ENCODE measurements at regions not wholly inside any gene's neighbourhood (a gene's known extent, or its start where the extent isn't known, plus 50 kb on each side); places are given as distances from the start of the nearest gene placed in this dataset.
"Not testable (repeated sequence)": the region's sequence is repeated elsewhere in the genome, so short reads cannot be mapped to it uniquely, and the experiment has no call there.

DNA sequence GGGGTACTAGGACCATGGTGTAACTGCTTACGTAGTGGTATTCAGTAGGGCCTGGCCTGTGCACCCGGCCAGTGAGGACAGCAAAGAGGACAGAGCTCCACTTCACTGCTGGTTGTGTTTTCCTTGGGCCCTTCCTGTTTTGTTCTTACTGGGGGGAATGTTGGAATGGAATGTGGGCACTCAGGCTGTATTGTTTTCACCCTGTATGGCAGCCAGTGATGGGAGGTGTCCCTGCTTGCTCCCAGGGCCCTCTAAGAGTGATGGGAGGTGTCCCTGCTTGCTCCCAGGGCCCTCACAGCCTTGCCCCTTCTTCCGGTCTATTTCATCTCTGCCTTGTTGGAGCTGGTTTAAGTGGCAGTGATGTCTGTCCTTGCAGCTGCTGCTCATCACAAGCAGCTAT is 158.0 kb downstream of the ATP6V0E2 start:
- in situ Hi-C loops (cut with HindIII; ENCODE audit: low pct_unique_long_range_greater_than_20kb, low sequenced_read_pairs); DNase-seq (ENCODE audit: low read depth, low spot score): not testable (repeated sequence)

DNA sequence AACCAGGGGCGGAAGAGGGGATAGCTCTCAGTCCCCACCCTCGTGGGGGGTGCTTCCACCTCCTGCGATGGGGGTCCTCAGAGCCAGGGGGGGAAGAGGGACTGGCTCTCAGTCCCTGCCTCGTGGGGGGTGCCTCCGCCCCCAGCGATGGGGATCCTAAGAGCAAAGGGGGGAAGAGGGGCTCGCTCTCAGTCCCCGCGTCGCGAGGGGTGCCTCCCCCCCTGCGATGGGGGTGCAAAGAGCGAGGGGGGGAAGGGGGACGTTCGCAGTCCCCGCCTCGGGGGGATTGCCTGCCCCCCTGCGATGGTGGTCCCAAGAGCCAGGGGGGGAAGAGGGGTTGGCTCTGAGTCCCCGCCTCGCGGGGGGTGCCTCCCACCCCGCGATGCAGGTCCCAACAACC is 159.9 kb downstream of the ATP6V0E2 start:
- DNase-seq (ENCODE audit: low read depth, low spot score); in situ Hi-C loops (cut with HindIII; ENCODE audit: low pct_unique_long_range_greater_than_20kb, low sequenced_read_pairs): not testable (repeated sequence)

DNA sequence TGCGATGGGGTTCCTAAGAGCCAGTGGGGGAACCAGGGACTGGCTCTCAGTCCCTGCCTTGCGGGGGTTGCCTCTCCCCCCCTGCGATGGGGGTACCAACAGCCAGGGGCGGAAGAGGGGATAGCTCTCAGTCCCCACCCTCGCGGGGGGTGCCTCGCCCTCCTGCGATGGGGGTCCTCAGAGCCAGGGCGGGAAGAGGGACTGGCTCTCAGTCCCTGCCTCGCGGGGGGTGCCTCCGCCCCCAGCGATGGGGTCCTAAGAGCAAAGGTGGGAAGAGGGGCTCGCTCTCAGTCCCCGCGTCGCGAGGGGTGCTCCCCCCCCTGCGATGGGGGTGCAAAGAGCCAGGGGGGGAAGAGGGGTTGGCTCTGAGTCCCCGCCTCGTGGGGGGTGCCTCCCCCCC is 162.0 kb downstream of the ATP6V0E2 start:
- DNase-seq (ENCODE audit: low read depth, low spot score); in situ Hi-C loops (cut with HindIII; ENCODE audit: low pct_unique_long_range_greater_than_20kb, low sequenced_read_pairs): not testable (repeated sequence)

DNA sequence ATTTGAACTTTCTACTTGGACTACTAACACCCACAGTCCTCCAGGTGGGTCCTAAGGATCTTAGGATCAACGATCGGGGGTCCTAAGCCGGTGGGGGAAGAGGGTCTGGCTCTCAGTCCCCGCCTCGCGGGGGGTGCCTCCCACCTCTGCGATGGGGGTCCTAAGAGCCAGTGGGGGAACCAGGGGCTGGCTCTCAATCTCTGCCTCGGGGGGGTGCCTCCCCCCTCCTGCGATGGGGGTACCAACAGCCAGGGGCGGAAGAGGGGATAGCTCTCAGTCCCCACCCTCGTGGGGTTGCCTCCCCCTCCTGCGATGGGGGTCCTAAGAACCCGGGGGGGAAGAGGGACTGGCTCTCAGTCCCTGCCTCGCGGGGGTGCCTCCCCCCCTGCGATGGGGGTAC is 165.3 kb downstream of the ATP6V0E2 start:
- in situ Hi-C loops (cut with HindIII; ENCODE audit: low pct_unique_long_range_greater_than_20kb, low sequenced_read_pairs); DNase-seq (ENCODE audit: low read depth, low spot score): not testable (repeated sequence)

DNA sequence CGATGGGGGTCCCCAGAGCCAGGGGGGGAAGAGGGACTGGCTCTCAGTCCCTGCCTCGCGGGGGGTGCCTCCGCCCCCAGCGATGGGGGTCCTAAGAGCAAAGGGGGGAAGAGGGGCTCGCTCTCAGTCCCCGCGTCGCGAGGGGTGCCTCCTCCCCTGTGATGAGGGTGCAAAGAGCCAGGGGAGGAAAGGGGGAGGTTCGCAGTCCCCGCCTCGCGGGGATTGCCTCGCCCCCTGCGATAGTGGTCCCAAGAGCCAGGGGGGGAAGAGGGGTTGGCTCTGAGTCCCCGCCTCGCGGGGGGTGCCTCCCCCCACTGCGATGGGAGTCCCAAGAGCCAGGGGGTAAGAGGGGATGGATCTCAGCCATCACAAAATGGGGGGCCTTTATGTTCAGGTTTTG is 168.5 kb downstream of the ATP6V0E2 start:
- DNase-seq (ENCODE audit: low read depth, low spot score); in situ Hi-C loops (cut with HindIII; ENCODE audit: low pct_unique_long_range_greater_than_20kb, low sequenced_read_pairs): not testable (repeated sequence)

DNA sequence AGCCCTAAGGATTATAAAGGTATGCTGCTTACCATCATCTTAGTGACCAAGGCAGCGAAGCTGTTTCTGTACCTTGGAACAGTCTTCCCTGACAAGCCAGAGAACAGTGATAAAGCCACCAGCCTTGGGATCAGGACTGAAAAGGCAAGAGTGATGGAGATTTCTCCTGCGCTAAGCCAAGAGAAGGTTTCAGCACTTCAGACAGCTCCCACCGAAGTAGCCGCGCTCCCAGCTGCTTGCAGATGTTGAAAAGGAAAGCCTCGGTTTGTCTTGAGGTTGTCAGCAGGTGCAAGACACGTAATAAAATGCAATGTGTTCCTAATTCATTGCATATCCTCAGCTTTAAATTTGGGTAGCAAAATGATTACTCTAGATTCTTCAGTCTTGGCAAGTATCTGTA is 171.0 kb downstream of the ATP6V0E2 start:
- in situ Hi-C loops (cut with HindIII; ENCODE audit: low pct_unique_long_range_greater_than_20kb, low sequenced_read_pairs), result not testable (repeated sequence)
- DNase-seq (ENCODE audit: low read depth, low spot score), result peak; percentile 39

DNA sequence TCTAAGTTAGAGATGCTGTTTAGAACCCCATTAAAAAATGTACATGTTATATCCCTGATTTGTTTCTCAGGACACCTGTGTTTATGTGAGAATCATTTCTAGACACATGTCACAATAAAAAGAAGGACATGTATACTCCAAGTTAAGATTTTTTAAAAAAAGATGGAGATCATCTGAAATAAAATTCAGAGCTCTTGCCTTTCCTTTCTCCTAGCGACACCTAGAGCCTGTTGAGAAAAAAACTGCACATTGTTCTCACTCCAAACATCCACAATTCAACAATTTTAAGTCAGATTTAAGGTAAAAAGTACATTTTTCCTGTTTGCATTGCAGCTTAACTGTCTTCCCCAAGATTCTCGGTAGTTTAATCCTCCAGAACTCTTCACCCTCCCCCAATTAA is 171.8 kb downstream of the ATP6V0E2 start:
- in situ Hi-C loops (cut with HindIII; ENCODE audit: low pct_unique_long_range_greater_than_20kb, low sequenced_read_pairs); DNase-seq (ENCODE audit: low read depth, low spot score): not testable (repeated sequence)

DNA sequence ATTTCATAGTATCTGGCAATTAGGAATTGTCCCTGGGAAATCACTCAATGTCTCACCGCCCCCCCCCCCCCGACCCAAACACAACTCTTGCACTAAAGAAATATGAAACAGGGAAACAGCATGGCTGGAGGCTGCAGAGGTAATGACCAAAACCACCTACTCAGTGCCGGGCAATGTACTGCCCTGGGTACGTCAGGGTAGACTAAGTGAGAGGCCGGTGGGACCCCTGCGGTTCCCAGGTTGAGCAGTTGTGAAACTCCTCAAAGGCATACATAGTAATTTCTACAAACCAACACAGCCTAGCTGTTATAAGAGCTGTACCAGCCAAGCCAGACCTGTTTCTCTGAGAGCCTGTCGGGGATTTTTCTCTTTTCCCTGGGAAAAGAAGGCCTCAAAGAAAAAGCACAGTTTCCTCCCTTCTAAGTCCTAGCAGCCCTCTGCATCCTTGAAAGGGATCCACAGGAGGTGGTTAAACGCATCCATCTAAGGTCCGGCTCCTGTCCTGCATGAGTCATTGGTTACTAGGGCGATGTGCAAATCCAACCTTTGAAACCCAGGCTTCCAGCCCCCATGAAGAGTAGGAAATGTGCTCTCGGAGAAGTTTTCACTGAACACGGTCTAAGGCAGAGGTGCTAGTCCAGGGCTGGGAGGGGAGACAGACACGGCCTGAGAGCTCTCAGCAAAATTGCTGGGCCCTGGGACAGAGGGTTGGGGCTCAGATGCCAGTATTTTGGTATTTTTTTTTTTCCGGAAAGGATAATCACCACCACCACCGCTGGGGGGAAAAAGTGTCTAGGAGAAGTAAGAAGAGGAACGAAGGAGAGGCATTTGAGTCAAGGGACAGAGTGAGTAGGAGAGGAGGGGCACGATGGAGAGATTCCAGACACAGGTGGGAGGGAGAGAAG is 172.8 kb downstream of the ATP6V0E2 start:
- in situ Hi-C loops (cut with HindIII; ENCODE audit: low pct_unique_long_range_greater_than_20kb, low sequenced_read_pairs); DNase-seq (ENCODE audit: low read depth, low spot score): not testable (repeated sequence)

DNA sequence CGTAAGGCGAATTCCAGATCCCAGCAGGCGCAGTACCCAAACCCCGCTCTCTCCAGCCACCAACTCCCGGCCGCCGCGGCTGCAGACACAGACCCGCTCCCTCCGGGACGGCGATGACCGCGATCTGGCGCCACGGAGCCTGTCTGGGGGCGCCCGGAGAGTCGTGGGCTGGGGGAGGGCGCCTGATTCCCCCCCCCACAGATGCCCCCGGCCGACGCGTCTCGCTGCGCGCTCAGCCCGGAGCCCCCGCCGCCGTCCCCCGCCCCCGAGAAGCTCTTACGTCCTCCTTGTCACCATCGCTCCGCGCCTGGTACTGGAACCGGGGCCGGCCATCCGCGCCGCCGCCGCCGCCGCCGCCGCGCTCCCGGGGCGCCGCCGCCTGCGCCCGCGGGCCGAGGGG is 173.6 kb downstream of the ATP6V0E2 start:
- DNase-seq (ENCODE audit: low read depth, low spot score); in situ Hi-C loops (cut with HindIII; ENCODE audit: low pct_unique_long_range_greater_than_20kb, low sequenced_read_pairs): not testable (repeated sequence)

DNA sequence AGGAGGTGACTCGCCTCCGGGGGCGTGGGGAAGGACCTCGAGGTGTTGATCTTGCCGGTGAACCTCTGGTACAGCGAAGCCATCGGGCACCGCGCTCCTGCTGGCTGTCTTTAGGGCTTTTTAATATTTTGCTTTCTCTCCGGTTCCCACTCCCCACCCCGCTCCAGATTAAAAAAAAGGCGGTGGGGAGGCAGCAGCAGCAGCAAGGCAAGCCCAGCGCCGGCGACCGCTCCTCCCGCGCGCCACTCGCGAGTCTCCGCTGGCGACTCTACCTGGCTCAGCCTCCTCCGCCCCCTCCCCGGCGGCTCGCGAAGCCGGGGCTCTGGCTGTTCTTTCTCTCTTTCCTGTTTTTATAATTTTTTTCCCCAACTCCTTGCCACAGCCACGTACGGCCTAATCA is 174.0 kb downstream of the ATP6V0E2 start:
- in situ Hi-C loops (cut with HindIII; ENCODE audit: low pct_unique_long_range_greater_than_20kb, low sequenced_read_pairs); DNase-seq (ENCODE audit: low read depth, low spot score): not testable (repeated sequence)

DNA sequence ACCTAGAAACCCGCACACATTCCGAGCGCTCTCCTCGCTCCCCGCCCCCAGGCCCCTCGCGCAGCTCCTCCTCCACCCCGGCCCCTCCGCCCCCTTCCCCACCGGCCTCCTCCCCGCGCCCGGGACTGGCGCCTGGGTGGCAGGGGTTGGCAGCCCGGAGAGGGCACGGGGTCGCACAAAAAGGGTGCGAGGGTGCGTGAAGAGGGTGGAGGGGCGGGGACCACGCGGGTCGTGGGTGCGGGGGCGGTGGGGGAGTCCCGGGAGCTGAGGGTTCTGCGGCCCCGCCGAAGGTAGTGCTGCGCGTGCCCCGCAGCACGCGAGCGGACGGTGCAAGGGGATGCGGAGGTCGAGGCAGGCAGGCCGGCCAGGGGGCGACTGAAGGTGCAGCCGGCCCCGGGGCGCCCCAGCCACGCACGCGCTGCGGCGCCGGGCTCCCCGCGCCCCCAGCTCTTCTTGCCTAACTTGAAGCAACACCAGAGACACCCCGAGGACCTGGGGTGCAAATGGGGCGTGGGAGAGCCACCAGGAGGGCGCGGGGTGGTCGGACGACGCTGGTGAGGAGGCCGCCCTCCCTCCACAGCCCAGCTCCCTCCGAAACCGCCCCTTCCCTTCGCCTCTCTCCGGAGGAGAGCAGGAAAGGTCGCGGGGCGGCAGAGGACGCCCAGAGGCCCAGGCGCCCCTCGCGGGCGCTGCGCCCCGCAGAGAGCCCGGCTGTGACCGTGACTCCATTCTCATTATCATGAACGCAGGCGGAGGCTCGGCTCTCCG is 174.7 kb downstream of the ATP6V0E2 start:
- in situ Hi-C loops (cut with HindIII; ENCODE audit: low pct_unique_long_range_greater_than_20kb, low sequenced_read_pairs); DNase-seq (ENCODE audit: low read depth, low spot score): not testable (repeated sequence)

DNA sequence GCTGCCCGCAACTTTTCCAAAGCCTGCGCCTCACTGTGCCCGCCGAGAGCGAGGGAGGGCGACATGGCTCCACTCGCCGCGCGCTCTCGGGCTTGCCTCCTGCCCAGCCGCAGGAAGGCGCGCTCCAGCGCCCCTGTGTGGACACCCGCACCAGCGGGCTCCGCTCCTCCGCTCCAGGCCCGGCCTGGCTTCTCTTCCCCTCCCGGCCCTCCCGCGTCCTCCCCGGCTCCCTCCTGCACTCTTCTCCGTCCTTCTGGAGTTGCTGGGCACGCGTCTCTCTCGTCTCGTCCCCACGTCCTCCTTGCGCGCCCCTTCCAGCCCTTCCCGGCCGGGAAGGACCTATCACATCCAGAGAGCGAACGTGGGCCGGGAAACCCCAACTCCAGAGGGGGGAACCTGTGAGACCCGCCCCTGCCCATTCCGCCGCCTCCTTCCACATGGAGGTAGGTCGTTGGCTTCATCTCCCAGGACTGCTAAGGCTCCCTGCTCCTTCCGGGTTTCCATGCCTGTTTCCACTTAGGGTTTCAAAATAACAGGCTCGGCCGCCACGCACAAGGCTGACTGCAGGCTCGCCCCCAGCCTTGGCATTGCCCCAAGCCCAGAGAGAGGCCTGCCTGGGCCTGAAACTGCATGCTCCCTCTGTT is 175.4 kb downstream of the ATP6V0E2 start:
- in situ Hi-C loops (cut with HindIII; ENCODE audit: low pct_unique_long_range_greater_than_20kb, low sequenced_read_pairs), result not testable (repeated sequence)

DNA sequence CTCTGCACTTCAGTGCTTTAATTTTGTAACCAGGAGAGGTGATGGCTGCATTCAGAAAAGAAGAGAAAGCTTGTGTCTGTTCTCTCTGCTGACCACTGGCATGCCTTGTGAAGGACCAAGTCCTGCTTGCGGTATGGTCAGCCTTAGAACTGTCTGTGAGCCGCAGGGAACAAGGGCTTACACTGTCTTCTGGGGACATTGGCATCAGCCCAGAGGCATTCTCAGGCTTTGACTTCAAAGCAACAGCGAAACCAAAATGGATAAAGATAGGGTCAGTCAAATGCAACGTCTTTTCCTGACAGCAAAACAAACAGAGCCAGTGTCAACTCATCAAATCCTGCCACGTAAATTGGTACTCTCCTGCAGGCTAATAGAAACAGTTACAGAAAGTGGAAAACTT is 179.6 kb downstream of the ATP6V0E2 start:
- in situ Hi-C loops (cut with HindIII; ENCODE audit: low pct_unique_long_range_greater_than_20kb, low sequenced_read_pairs), result not testable (repeated sequence)
- peak; percentile 52 for DNase-seq (ENCODE audit: low read depth, low spot score)

More for the DNA sequence above, 175.4 kb downstream of the ATP6V0E2 start:
- DNase-seq (ENCODE audit: low read depth, low spot score), result not testable (repeated sequence)

DNA sequence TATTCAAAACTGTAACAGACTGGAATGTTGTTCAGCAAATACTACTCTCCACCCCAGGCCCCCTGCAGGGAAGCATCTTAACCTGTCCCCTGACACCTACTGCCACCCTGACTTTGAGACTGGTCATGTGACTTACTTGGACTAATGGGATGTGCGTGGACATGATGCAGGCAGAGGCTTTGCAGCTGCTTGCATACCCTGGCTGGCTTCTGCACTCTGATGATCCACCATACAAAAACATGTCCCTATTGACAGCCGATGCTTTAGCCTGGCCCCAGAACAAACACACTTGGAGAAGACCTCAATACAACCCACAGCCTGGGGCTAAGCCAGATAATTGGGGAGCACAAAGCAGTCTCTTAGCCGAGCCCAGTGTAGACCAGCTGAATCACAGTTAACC is 180.5 kb downstream of the ATP6V0E2 start:
- DNase-seq (ENCODE audit: low read depth, low spot score); in situ Hi-C loops (cut with HindIII; ENCODE audit: low pct_unique_long_range_greater_than_20kb, low sequenced_read_pairs): not testable (repeated sequence)

DNA sequence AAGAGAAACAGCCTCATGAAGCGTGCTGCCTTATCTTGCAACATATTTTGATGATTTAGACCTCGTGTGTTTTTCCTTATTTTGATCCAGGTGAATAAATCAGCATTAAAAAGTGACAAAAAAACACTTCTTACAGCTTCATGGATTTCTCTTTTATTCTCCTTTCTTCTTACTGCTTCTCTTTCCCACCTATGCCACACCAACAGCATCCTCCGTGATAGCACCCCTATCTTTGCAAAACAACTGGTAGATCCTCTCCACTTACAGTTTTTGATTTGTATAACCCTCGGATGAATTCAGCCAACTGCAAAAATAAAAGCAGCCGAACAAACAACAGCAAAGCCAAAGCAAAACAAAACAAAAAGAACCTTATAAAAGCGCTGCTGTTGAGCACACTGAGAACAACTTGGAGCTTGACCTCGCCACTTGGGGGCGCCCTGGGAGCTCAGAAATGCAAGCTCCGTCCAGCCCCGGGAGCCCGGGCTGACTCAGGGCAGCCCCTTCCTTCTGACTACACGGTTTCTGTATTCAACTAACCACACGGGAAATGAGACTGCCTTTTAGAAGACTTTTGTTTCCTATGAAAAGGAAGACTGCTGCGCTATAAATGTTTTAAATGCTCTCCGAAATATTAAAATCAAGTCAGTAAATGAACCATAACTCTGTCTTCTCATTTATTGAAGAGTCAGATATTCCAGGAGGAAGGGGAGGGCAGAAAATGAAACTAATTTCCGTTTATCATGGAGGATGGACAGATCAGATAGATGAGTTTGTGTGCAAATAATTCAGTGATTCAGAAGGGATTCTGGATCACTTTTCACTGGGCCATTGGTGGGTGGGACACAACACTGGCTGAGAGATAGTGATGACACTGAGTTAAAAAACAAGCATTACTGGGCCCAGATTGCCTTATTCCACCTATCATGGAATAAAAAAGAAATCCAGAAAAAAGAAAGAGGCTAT is 186.8 kb downstream of the ATP6V0E2 start:
- DNase-seq (ENCODE audit: low read depth, low spot score); in situ Hi-C loops (cut with HindIII; ENCODE audit: low pct_unique_long_range_greater_than_20kb, low sequenced_read_pairs): not testable (repeated sequence)

DNA sequence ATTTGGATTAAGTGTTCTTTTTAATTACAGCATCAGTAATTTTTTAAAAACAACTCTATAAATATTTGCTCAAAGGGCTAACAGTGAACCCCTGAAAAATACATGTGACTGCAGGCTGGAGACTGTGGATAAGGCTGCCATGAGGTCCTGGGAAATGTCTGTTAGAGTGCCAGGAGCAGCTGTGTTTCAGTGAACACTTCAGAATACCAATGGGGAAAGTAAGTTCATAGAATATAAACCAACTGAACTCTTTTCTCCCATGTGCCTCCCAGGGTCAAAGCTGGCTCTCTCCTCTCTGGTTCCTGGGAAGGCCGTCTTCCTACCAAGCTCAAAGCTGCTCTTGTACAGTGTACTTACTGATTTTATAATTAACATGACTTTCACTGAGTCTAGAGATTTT is 189.4 kb downstream of the ATP6V0E2 start:
- DNase-seq (ENCODE audit: low read depth, low spot score); in situ Hi-C loops (cut with HindIII; ENCODE audit: low pct_unique_long_range_greater_than_20kb, low sequenced_read_pairs): not testable (repeated sequence)

Data from SK-MEL-5 (cell line).